HepG2 (cell line): ENCODE measurements at regions not wholly inside any gene's neighbourhood (a gene's known extent, or its start where the extent isn't known, plus 50 kb on each side); places are given as distances from the start of the nearest gene placed in this dataset.

Experiments
- ATAC-seq: fragments of 200-7000 bp; cut with Tn5 transposase; 3 replicates; pipeline ENCODE4 v1.9.1; 2020; ENCODE audit warnings: mild to moderate bottlenecking, moderate library complexity
- BruUV-seq: library from RNA; stranded (reverse); fragments of 400-500 nt; replicated peaks from 2 replicates; lab custom pipeline; 2021; lab: Mats Ljungman, UMichigan
- CTCF ChIA-PET: fragments of 300-600 bp; formaldehyde crosslinking; extraction: SDS; loops from one replicate; lab custom pipeline; 2021; ENCODE audit warnings: low total read pairs, inconsistent platforms, low intra/inter-chr PET ratio; lab: Yijun Ruan, JAX
- POLR2A ChIA-PET: fragments of 350-600 bp; sonication (Branson Sonifier 250); formaldehyde crosslinking; loops from one replicate; lab custom pipeline; 2020; ENCODE audit warnings: antibody characterized with exemption, inconsistent platforms; lab: Yijun Ruan, JAX
- DNase-seq: peaks from one replicate; pipeline ENCODE4 v3.0.0-alpha.2; 2015; ENCODE audit warnings: low spot score
- FAIRE-seq: peaks from 3 replicates; lab custom pipeline; 2011; peaks lifted over from hg19 to GRCh38; lab: Jason Lieb, UNC
- H2AFZ ChIP-seq: one replicate; pipeline ENCODE4 v1.6.1; 2011; ENCODE audit warnings: low read length, inconsistent platforms
- H3K27ac ChIP-seq: fragments of 300-600 bp; 3 replicates; pipeline ENCODE4 v1.8.0; 2011; ENCODE audit warnings: mixed run types, mild to moderate bottlenecking, mixed read lengths, low read length, inconsistent platforms; ENCODE audit not compliant: insufficient read depth; ENCODE audit errors: extremely low read length
- H3K27me3 ChIP-seq, 2 experiments: fragments of 200-600 bp in 1 of 2; 2 replicates in 1 of 2; 3 replicates in 1 of 2; pipeline versions ENCODE4 v1.6.0 to v1.8.0; 2011; ENCODE audit warnings: low read length in 2 of 2, mild to moderate bottlenecking in 2 of 2, moderate library complexity in 2 of 2, inconsistent platforms in 1 of 2; ENCODE audit not compliant: insufficient read depth in 2 of 2, control insufficient read depth in 1 of 2
- H3K36me3 ChIP-seq, 2 experiments: fragments of 200-600 bp in 1 of 2; replicated peaks in 1 of 2; 2 replicates in 1 of 2; 3 replicates in 1 of 2; pipeline versions ENCODE4 v1.5.1 to v1.8.0; 2011; ENCODE audit warnings: low read length in 2 of 2, inconsistent platforms in 1 of 2; ENCODE audit not compliant: insufficient read depth in 2 of 2, control insufficient read depth in 1 of 2
- H3K4me1 ChIP-seq: 2 replicates; pipeline ENCODE4 v1.5.1; 2012; ENCODE audit warnings: low read length, inconsistent platforms; ENCODE audit not compliant: insufficient read depth
- H3K4me2 ChIP-seq: 2 replicates; pipeline ENCODE4 v1.6.0; 2011; ENCODE audit warnings: low read depth, low read length, inconsistent platforms
- H3K4me3 ChIP-seq, 3 experiments: fragments of 200-600 bp in 1 of 3; sonication (generic), shearing (Covaris generic) in 1 of 3; replicated peaks in 1 of 3; 2 replicates each; pipeline ENCODE4 v1.5.1; 2011 to 2016; ENCODE audit warnings: low read length in 3 of 3, inconsistent platforms in 2 of 3, low read depth in 2 of 3, mild to moderate bottlenecking in 2 of 3, control low read depth in 1 of 3, mixed read lengths in 1 of 3; ENCODE audit not compliant: insufficient read depth in 1 of 3
- H3K79me2 ChIP-seq: one replicate; pipeline ENCODE4 v1.6.1; 2011; ENCODE audit warnings: low read length, inconsistent platforms; ENCODE audit not compliant: insufficient read depth
- H3K9ac ChIP-seq: 2 replicates; pipeline ENCODE4 v1.6.0; 2011; ENCODE audit warnings: mild to moderate bottlenecking, low read depth, low read length, inconsistent platforms; ENCODE audit not compliant: insufficient read depth
- H3K9me3 ChIP-seq: 2 replicates; pipeline ENCODE4 v1.5.1; 2012; ENCODE audit warnings: mild to moderate bottlenecking, low read length
- H4K20me1 ChIP-seq: 2 replicates; pipeline ENCODE4 v1.6.0; 2011; ENCODE audit warnings: inconsistent platforms, mild to moderate bottlenecking, low read length, moderate library complexity; ENCODE audit not compliant: insufficient read depth
- KAT7 ChIP-seq: IDR thresholded peaks from 2 replicates; pipeline ENCODE4 v1.6.1; 2018; ENCODE audit warnings: borderline replicate concordance, missing compliant biosample characterization
- NR2F2 ChIP-seq: IDR thresholded peaks from 2 replicates; pipeline ENCODE4 v1.6.1; 2012; ENCODE audit warnings: low read depth, inconsistent platforms, borderline replicate concordance
- PCBP1 ChIP-seq: fragments of 200-400 bp; formaldehyde crosslinking; IDR thresholded peaks from 2 replicates; pipeline ENCODE4 v1.6.1; 2017; ENCODE audit warnings: mild to moderate bottlenecking, low read depth, low read length, borderline replicate concordance
- SNRNP70 ChIP-seq: fragments of 200-400 bp; formaldehyde crosslinking; IDR thresholded peaks from 2 replicates; pipeline ENCODE4 v1.6.1; 2017; ENCODE audit warnings: mild to moderate bottlenecking, low read depth, low read length, moderate library complexity
- ZNF207 ChIP-seq: fragments of 450-650 bp; IDR thresholded peaks from 2 replicates; pipeline ENCODE4 v1.6.1; 2016; ENCODE audit warnings: antibody characterized with exemption, borderline replicate concordance
- ZNF34 ChIP-seq: sonication (generic); formaldehyde crosslinking; IDR thresholded peaks from 2 replicates; pipeline ENCODE4 v1.4.0; 2020; ENCODE audit warnings: mild to moderate bottlenecking, missing genetic modification reagents, borderline replicate concordance
- ZNF557 ChIP-seq: sonication (generic); formaldehyde crosslinking; IDR thresholded peaks from 2 replicates; pipeline ENCODE4 v1.4.0; 2020; ENCODE audit warnings: missing genetic modification reagents
- ZNF567 ChIP-seq: sonication (generic); formaldehyde crosslinking; IDR thresholded peaks from 2 replicates; pipeline ENCODE4 v1.8.1; 2023; ENCODE audit warnings: mild to moderate bottlenecking, missing genetic modification reagents, borderline replicate concordance
- WGBS: methylation state at CpG from one replicate; pipeline ENCODE4 v1.1.6; 2017; ENCODE audit warnings: low lambda C conversion rate; 5-methylcytosine and 5-hydroxymethylcytosine counted together
- in situ Hi-C: cut with HindIII; loops from 2 replicates; pipeline ENCODE4 v1.10.0; 2017; ENCODE audit warnings: low pct_unique_long_range_greater_than_20kb; ENCODE audit not compliant: extremely low pct_ligation_motif_present
- intact Hi-C: fragments of 100-400 bp; cut with micrococcal nuclease; formaldehyde crosslinking; loops from one replicate; pipeline ENCODE4 v1.10.0; 2022; ENCODE audit not compliant: unreplicated experiment
- TF ChIP-seq, protein P1 (sequence below): sonication (generic); formaldehyde crosslinking; IDR thresholded peaks from 2 replicates; pipeline ENCODE4 v1.8.0; 2022; ENCODE audit warnings: missing genetic modification reagents, mild to moderate bottlenecking, borderline replicate concordance
- TF ChIP-seq, protein P2 (sequence below): fragments of 450-650 bp; IDR thresholded peaks from 2 replicates; pipeline ENCODE4 v1.6.1; 2017; ENCODE audit warnings: mild to moderate bottlenecking
- TF ChIP-seq, protein P3 (sequence below): sonication (generic); formaldehyde crosslinking; conservative IDR thresholded peaks from 2 replicates; pipeline ENCODE4 v1.8.1; 2023; ENCODE audit warnings: missing genetic modification reagents

DNA sequence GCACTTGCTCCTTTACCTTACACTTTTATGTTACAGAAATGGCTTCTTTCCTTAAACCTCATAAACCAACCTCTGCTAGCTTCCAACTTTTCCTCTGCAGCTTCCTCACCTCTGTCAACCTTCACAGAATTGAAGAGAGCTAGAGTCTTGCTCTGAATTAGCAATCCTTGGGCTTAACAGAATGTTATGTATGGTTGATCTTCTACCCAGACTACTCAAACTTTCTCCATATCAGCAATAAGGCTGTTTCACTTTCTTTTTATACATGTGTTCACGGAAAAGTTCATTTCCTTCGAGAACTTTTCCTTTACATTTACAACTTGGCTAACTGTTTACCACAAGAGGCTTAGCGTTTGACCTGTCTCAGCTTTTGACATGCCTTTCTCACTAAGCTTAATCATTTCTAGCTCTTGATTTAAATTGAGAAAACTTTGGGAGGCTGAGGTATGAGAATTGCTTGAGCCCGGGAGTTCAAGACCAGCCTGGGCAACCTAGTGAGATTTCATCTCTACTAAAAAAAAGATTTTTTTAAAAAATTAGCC is 207.3 kb downstream of the BMP7 start:
- Histone ChIP-seq H3K4me1 (no peaks in the 10 kb centered on the region), H3K4me3 (no peak overlapping the region), H3K79me2 (no peaks in the 10 kb centered on the region), H3K27me3 (peaks cover 2 to 14% of the 10 kb centered on the region in 2 experiments), H3K4me2 (no peak overlapping the region), H4K20me1 (no peaks in the 10 kb centered on the region), H3K9me3 (no peaks in the 10 kb centered on the region), H3K27ac (no peak overlapping the region), H3K9ac (no peak overlapping the region), H3K36me3 (no peaks in the 10 kb centered on the region), H2AFZ (no peak overlapping the region)
- DNase-seq = no peak
- intact Hi-C loops = no loop called here
- no TSS peak for BruUV-seq
- 18% methylated on average over 4 of the region's 4 CpGs for WGBS
- FAIRE-seq = peak; percentile 34
- ChIA-PET POLR2A (no interaction called here), CTCF (no interaction called here)
- ATAC-seq = no peak
- in situ Hi-C loops = no loop called here
- TF ChIP-seq ZNF207 (no peak), ZNF34 (CRISPR knock-in tag) (no peak), KAT7 (CRISPR knock-in tag) (no peak)
- TF ChIP-seq, protein P1, sequence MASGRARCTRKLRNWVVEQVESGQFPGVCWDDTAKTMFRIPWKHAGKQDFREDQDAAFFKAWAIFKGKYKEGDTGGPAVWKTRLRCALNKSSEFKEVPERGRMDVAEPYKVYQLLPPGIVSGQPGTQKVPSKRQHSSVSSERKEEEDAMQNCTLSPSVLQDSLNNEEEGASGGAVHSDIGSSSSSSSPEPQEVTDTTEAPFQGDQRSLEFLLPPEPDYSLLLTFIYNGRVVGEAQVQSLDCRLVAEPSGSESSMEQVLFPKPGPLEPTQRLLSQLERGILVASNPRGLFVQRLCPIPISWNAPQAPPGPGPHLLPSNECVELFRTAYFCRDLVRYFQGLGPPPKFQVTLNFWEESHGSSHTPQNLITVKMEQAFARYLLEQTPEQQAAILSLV (CRISPR knock-in tag) = no peak

DNA sequence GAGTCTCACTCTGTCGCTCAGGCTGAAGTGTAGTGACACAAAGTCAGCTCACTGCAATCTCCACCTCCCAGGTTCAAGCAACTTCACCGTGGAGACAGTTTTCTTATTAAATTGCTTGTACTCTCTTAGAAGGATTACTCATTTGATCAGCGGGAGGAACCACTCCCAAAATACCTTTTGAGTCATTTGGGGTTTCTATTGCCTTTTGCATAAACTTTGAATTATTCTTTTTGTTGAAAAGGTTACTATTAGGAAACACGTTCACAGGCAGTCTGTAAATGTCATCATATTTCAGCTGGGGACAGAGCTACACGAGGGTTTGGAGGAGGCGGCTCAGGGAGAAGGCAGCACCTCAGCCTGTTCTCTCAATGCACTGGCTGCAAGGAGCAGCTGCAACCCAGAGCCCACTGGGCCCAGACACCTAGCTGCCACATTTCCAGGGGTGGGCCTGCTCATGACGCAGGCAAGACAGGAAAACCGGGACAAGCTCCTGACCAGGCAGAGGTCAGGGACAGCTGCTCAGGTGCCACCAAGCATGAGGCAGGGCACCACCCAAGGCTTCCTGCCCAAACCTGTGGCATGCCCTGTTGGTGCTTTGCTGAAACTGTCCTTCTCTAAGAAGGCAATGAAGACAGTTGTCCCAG is 205.9 kb downstream of the BMP7 start:
- Histone ChIP-seq H3K27me3 (peaks cover 2 to 22% of the 10 kb centered on the region in 2 experiments), H3K4me3 (no peak overlapping the region), H3K4me1 (no peaks in the 10 kb centered on the region), H3K9ac (no peak overlapping the region), H3K27ac (no peak overlapping the region), H3K9me3 (no peaks in the 10 kb centered on the region), H4K20me1 (no peaks in the 10 kb centered on the region), H3K36me3 (no peaks in the 10 kb centered on the region), H3K4me2 (no peak overlapping the region), H3K79me2 (no peaks in the 10 kb centered on the region), H2AFZ (no peak overlapping the region)
- intact Hi-C loops = loop anchor here (5.0 kb wide), 1 partner anchor 508 kb away; no protein-coding TSS in a partner anchor
- in situ Hi-C loops = no loop called here
- 12% methylated on average over 8 of the region's 8 CpGs for WGBS
- FAIRE-seq = no peak
- ChIA-PET POLR2A (no interaction called here), CTCF (no interaction called here)
- DNase-seq = no peak
- ATAC-seq = no peak; the same call in 2 of the 3 replicates
- BruUV-seq = no TSS peak
- TF ChIP-seq, protein P2, sequence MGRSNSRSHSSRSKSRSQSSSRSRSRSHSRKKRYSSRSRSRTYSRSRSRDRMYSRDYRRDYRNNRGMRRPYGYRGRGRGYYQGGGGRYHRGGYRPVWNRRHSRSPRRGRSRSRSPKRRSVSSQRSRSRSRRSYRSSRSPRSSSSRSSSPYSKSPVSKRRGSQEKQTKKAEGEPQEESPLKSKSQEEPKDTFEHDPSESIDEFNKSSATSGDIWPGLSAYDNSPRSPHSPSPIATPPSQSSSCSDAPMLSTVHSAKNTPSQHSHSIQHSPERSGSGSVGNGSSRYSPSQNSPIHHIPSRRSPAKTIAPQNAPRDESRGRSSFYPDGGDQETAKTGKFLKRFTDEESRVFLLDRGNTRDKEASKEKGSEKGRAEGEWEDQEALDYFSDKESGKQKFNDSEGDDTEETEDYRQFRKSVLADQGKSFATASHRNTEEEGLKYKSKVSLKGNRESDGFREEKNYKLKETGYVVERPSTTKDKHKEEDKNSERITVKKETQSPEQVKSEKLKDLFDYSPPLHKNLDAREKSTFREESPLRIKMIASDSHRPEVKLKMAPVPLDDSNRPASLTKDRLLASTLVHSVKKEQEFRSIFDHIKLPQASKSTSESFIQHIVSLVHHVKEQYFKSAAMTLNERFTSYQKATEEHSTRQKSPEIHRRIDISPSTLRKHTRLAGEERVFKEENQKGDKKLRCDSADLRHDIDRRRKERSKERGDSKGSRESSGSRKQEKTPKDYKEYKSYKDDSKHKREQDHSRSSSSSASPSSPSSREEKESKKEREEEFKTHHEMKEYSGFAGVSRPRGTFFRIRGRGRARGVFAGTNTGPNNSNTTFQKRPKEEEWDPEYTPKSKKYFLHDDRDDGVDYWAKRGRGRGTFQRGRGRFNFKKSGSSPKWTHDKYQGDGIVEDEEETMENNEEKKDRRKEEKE = no peak
- TF ChIP-seq ZNF567 (CRISPR knock-in tag) (no peak), ZNF557 (CRISPR knock-in tag) (no peak), SNRNP70 (no peak), PCBP1 (no peak), NR2F2 (no peak)
- TF ChIP-seq, protein P3, sequence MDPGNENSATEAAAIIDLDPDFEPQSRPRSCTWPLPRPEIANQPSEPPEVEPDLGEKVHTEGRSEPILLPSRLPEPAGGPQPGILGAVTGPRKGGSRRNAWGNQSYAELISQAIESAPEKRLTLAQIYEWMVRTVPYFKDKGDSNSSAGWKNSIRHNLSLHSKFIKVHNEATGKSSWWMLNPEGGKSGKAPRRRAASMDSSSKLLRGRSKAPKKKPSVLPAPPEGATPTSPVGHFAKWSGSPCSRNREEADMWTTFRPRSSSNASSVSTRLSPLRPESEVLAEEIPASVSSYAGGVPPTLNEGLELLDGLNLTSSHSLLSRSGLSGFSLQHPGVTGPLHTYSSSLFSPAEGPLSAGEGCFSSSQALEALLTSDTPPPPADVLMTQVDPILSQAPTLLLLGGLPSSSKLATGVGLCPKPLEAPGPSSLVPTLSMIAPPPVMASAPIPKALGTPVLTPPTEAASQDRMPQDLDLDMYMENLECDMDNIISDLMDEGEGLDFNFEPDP = no peak
